ENCODE measurements at regions not wholly inside any gene's neighbourhood (a gene's known extent, or its start where the extent isn't known, plus 50 kb on each side); places are given as distances from the start of the nearest gene placed in this dataset.
"Not testable (repeated sequence)": the region's sequence is repeated elsewhere in the genome, so short reads cannot be mapped to it uniquely, and the experiment has no call there.

GRCh38 chr2:111596808-111597705 lies 286.9 kb downstream of the ANAPC1 start:
- not testable (repeated sequence) for H3K36me3 ChIP-seq (ENCODE audit: control insufficient read depth, insufficient read depth, low read length); BruUV-seq (replicated peaks)
- WGBS, 2 experiments (ENCODE audit: extremely low coverage in 2 of 2, insufficient read length in 1 of 2): no CpG with 5 or more reads among the region's 4 CpGs

GRCh38 chr2:111598944-111599343 lies 285.0 kb downstream of the ANAPC1 start:
- H2AK9ac ChIP-seq (replicated peaks; ENCODE audit: low read depth, low read length, poor library complexity); CTCF ChIA-PET; H3K56ac ChIP-seq (ENCODE audit: extremely low read depth, insufficient read depth, low read length); H3K36me3 ChIP-seq (ENCODE audit: control insufficient read depth, insufficient read depth, low read length); H3K14ac ChIP-seq (replicated peaks; ENCODE audit: low read depth, low read length); H4K8ac ChIP-seq (ENCODE audit: low read depth in 2 of 2, low read length in 2 of 2); H4K5ac ChIP-seq (ENCODE audit: low read depth, low read length); H2AK5ac ChIP-seq (ENCODE audit: low read depth, low read length); H3K23ac ChIP-seq (ENCODE audit: low read depth, low read length); intact Hi-C loops (cut with micrococcal nuclease); H4K91ac ChIP-seq (ENCODE audit: insufficient read depth, low read depth, low read length); H3K4me3 ChIP-seq (ENCODE audit: insufficient read depth, low read depth, low read length); H3K9ac ChIP-seq (ENCODE audit: low read depth, low read length); H3K4me1 ChIP-seq (ENCODE audit: control insufficient read depth, insufficient read depth, low read length); ATAC-seq (ENCODE audit: low read depth); H3K27me3 ChIP-seq (ENCODE audit: control insufficient read depth, insufficient read depth, low read length); H2BK15ac ChIP-seq (ENCODE audit: low read depth, low read length); H2BK20ac ChIP-seq (ENCODE audit: low read depth, low read length); in situ Hi-C loops (cut with MboI; ENCODE audit: low sequenced_read_pairs); H3K4me2 ChIP-seq (ENCODE audit: low read depth, low read length); H2AFZ ChIP-seq (replicated peaks; ENCODE audit: low read length, poor library complexity); DNase-seq; H3K18ac ChIP-seq (ENCODE audit: low read depth, low read length); H3K27ac ChIP-seq (ENCODE audit: insufficient read depth, low read length); H4K20me1 ChIP-seq (ENCODE audit: insufficient read depth, low read length); H3K9me1 ChIP-seq (ENCODE audit: insufficient read depth, low read length); BruUV-seq (replicated peaks); H2BK120ac ChIP-seq (ENCODE audit: low read depth, low read length); H2BK5ac ChIP-seq (ENCODE audit: low read depth, low read length, poor library complexity, severe bottlenecking); H3K9me3 ChIP-seq (ENCODE audit: control insufficient read depth, insufficient read depth, low read length); dilution Hi-C loops (cut with HindIII; ENCODE audit: low sequenced_read_pairs, unreplicated experiment); H3K79me1 ChIP-seq (ENCODE audit: low read depth in 1 of 2, low read length in 2 of 2); POLR2A ChIA-PET (ENCODE audit: unreplicated experiment); H3K4ac ChIP-seq (ENCODE audit: low read depth, low read length): not testable (repeated sequence)
- no CpG with 5 or more reads among the region's 2 CpGs for WGBS, 2 experiments (ENCODE audit: extremely low coverage in 2 of 2, insufficient read length in 1 of 2)

More at GRCh38 chr2:111596808-111597705, 286.9 kb downstream of the ANAPC1 start:
- H4K5ac ChIP-seq (ENCODE audit: low read depth, low read length); H2BK20ac ChIP-seq (ENCODE audit: low read depth, low read length); H3K56ac ChIP-seq (ENCODE audit: extremely low read depth, insufficient read depth, low read length); CTCF ChIA-PET; H2BK15ac ChIP-seq (ENCODE audit: low read depth, low read length); H3K4ac ChIP-seq (ENCODE audit: low read depth, low read length); H3K4me2 ChIP-seq (ENCODE audit: low read depth, low read length); H2BK5ac ChIP-seq (ENCODE audit: low read depth, low read length, poor library complexity, severe bottlenecking); H3K4me1 ChIP-seq (ENCODE audit: control insufficient read depth, insufficient read depth, low read length); H3K79me1 ChIP-seq (ENCODE audit: low read depth in 1 of 2, low read length in 2 of 2); dilution Hi-C loops (cut with HindIII; ENCODE audit: low sequenced_read_pairs, unreplicated experiment); H3K9me1 ChIP-seq (ENCODE audit: insufficient read depth, low read length); H2AK5ac ChIP-seq (ENCODE audit: low read depth, low read length); H3K23ac ChIP-seq (ENCODE audit: low read depth, low read length); POLR2A ChIA-PET (ENCODE audit: unreplicated experiment); H3K27ac ChIP-seq (ENCODE audit: insufficient read depth, low read length); H3K9me3 ChIP-seq (ENCODE audit: control insufficient read depth, insufficient read depth, low read length); H4K20me1 ChIP-seq (ENCODE audit: insufficient read depth, low read length); H3K4me3 ChIP-seq (ENCODE audit: insufficient read depth, low read depth, low read length); H4K8ac ChIP-seq (ENCODE audit: low read depth in 2 of 2, low read length in 2 of 2); H3K18ac ChIP-seq (ENCODE audit: low read depth, low read length); DNase-seq; intact Hi-C loops (cut with micrococcal nuclease); H4K91ac ChIP-seq (ENCODE audit: insufficient read depth, low read depth, low read length); H2BK120ac ChIP-seq (ENCODE audit: low read depth, low read length); H3K14ac ChIP-seq (replicated peaks; ENCODE audit: low read depth, low read length); H3K27me3 ChIP-seq (ENCODE audit: control insufficient read depth, insufficient read depth, low read length); H2AFZ ChIP-seq (replicated peaks; ENCODE audit: low read length, poor library complexity); in situ Hi-C loops (cut with MboI; ENCODE audit: low sequenced_read_pairs); H3K9ac ChIP-seq (ENCODE audit: low read depth, low read length); H2AK9ac ChIP-seq (replicated peaks; ENCODE audit: low read depth, low read length, poor library complexity): not testable (repeated sequence)
- peak; percentile 59 for ATAC-seq (ENCODE audit: low read depth)
